ENCODE measurements at regions not wholly inside any gene's neighbourhood (a gene's known extent, or its start where the extent isn't known, plus 50 kb on each side); places are given as distances from the start of the nearest gene placed in this dataset.

DNA sequence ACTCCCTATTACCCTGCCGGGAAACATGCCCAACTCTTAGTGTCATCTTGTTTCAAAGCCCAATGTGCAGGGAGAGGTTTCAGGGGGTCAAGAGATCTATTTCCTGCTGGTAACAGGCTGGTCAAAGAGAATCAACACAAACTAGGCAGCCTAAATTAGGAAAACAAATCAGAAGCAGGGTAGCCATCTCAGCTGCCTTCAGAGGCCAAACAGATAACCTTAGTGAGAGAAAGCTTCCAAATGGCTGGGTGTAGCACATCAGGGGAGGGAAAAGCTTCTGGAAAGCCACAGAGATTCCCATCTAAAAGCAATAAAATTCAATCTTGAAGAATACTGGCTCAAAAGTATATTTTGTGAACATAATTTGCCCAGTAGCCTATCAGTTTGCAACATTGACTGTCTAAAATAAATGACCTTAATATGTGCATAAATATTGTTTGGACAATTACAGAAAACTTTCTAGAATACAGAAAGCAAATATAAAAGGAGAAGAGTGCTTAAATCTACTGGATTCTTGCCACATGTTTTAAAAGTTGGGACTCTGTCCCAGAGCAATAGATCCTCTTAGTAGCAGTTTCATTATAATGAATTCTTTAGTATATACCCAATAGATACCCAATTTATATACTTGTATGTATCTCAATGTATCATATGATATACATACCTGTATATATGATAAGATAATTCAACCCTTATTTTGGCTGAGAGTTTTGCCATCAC lies 371.9 kb upstream of the RARB start:
- TF ChIP-seq, protein P1, sequence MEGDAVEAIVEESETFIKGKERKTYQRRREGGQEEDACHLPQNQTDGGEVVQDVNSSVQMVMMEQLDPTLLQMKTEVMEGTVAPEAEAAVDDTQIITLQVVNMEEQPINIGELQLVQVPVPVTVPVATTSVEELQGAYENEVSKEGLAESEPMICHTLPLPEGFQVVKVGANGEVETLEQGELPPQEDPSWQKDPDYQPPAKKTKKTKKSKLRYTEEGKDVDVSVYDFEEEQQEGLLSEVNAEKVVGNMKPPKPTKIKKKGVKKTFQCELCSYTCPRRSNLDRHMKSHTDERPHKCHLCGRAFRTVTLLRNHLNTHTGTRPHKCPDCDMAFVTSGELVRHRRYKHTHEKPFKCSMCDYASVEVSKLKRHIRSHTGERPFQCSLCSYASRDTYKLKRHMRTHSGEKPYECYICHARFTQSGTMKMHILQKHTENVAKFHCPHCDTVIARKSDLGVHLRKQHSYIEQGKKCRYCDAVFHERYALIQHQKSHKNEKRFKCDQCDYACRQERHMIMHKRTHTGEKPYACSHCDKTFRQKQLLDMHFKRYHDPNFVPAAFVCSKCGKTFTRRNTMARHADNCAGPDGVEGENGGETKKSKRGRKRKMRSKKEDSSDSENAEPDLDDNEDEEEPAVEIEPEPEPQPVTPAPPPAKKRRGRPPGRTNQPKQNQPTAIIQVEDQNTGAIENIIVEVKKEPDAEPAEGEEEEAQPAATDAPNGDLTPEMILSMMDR (IDR thresholded peaks at IDR 0.05; ENCODE audit: extremely low read depth, low read depth, low read length): no peak
- no peaks in the 10 kb centered on the region for H3K4me1 ChIP-seq (ENCODE audit: insufficient read depth, low read length)
- no peak overlapping the region for H3K27ac ChIP-seq (ENCODE audit: low read depth, low read length)
- no peaks in the 10 kb centered on the region for H3K9me3 ChIP-seq (ENCODE audit: low read depth, low read length)
- no peaks in the 10 kb centered on the region for H3K36me3 ChIP-seq (ENCODE audit: insufficient read depth, low read length)
- no peak overlapping the region for H3K4me2 ChIP-seq (ENCODE audit: insufficient read depth, low read length)
- H3K4me3 ChIP-seq (ENCODE audit: insufficient read depth, low read length): no peak overlapping the region
- no peaks in the 10 kb centered on the region for H4K20me1 ChIP-seq (ENCODE audit: insufficient read depth, low read length)
- H2AFZ ChIP-seq (ENCODE audit: low read length): no peak overlapping the region
- DNase-seq (ENCODE audit: insufficient read length, low spot score, missing footprints): no peak
- H3K79me2 ChIP-seq (ENCODE audit: insufficient read depth, low read length): no peaks in the 10 kb centered on the region
- H3K27me3 ChIP-seq (ENCODE audit: insufficient read depth, low read length): no peaks in the 10 kb centered on the region

DNA sequence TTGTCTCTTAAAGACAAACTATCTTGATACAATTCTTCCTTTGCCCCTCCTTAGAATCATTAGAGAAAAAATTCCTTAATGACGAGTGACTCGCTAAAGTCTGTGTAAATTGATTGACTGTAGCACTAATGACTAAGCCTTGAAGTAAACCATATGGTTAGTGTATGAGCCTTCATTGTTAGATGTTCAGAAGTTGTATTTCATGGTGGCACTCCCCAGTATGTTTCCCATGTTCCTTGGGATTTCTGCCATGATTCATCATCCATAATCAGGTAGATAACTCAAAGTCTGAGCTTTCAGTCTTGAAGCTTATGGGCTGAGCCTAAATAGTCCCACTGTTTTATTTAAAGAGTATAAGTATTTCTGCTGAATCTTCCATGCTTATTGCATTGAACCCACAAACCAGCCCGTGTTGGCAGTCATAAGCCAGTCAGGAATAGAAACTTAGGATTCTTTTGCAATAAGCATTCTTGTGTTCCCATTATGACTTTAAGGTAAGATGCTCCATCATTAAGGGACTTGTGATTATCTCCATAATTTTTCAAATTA lies 371.2 kb upstream of the RARB start:
- no peak for DNase-seq (ENCODE audit: insufficient read length, low spot score, missing footprints)
- Histone ChIP-seq H3K4me1 (ENCODE audit: insufficient read depth, low read length) (no peaks in the 10 kb centered on the region), H3K27ac (ENCODE audit: low read depth, low read length) (no peak overlapping the region), H3K4me2 (ENCODE audit: insufficient read depth, low read length) (no peak overlapping the region), H3K9me3 (ENCODE audit: low read depth, low read length) (no peaks in the 10 kb centered on the region), H3K36me3 (ENCODE audit: insufficient read depth, low read length) (no peaks in the 10 kb centered on the region), H2AFZ (ENCODE audit: low read length) (no peak overlapping the region), H3K27me3 (ENCODE audit: insufficient read depth, low read length) (no peaks in the 10 kb centered on the region), H3K79me2 (ENCODE audit: insufficient read depth, low read length) (no peaks in the 10 kb centered on the region), H3K4me3 (ENCODE audit: insufficient read depth, low read length) (no peak overlapping the region), H4K20me1 (ENCODE audit: insufficient read depth, low read length) (no peaks in the 10 kb centered on the region)
- TF ChIP-seq, protein P1 (IDR thresholded peaks at IDR 0.05; ENCODE audit: extremely low read depth, low read depth, low read length): no peak

- DNase-seq (ENCODE audit: insufficient read length, low spot score, missing footprints): no peak
- no peaks in the 10 kb centered on the region for H3K36me3 ChIP-seq (ENCODE audit: insufficient read depth, low read length)
- H3K79me2 ChIP-seq (ENCODE audit: insufficient read depth, low read length): no peaks in the 10 kb centered on the region
- H3K9me3 ChIP-seq (ENCODE audit: low read depth, low read length): no peaks in the 10 kb centered on the region
- no peak overlapping the region for H3K4me2 ChIP-seq (ENCODE audit: insufficient read depth, low read length)
- H2AFZ ChIP-seq (ENCODE audit: low read length): no peak overlapping the region
- TF ChIP-seq, protein P1 (IDR thresholded peaks at IDR 0.05; ENCODE audit: extremely low read depth, low read depth, low read length): no peak
- no peaks in the 10 kb centered on the region for H3K27me3 ChIP-seq (ENCODE audit: insufficient read depth, low read length)
- H4K20me1 ChIP-seq (ENCODE audit: insufficient read depth, low read length): no peaks in the 10 kb centered on the region
- no peak overlapping the region for H3K27ac ChIP-seq (ENCODE audit: low read depth, low read length)
- no peak overlapping the region for H3K4me3 ChIP-seq (ENCODE audit: insufficient read depth, low read length)
- no peaks in the 10 kb centered on the region for H3K4me1 ChIP-seq (ENCODE audit: insufficient read depth, low read length)
Measured at GRCh38 chr3:25057379-25057778, 370.7 kb upstream of the RARB start.

GRCh38 chr3:25064681-25065080 lies 363.4 kb upstream of the RARB start:
- no peaks in the 10 kb centered on the region for H4K20me1 ChIP-seq (ENCODE audit: insufficient read depth, low read length)
- no peaks in the 10 kb centered on the region for H3K9me3 ChIP-seq (ENCODE audit: low read depth, low read length)
- H3K27me3 ChIP-seq (ENCODE audit: insufficient read depth, low read length): no peaks in the 10 kb centered on the region
- DNase-seq (ENCODE audit: insufficient read length, low spot score, missing footprints): no peak
- no peaks in the 10 kb centered on the region for H3K36me3 ChIP-seq (ENCODE audit: insufficient read depth, low read length)
- no peaks in the 10 kb centered on the region for H3K79me2 ChIP-seq (ENCODE audit: insufficient read depth, low read length)
- H3K4me1 ChIP-seq (ENCODE audit: insufficient read depth, low read length): no peaks in the 10 kb centered on the region
- H3K4me2 ChIP-seq (ENCODE audit: insufficient read depth, low read length): no peak overlapping the region
- TF ChIP-seq, protein P1 (IDR thresholded peaks at IDR 0.05; ENCODE audit: extremely low read depth, low read depth, low read length): no peak
- no peak overlapping the region for H3K4me3 ChIP-seq (ENCODE audit: insufficient read depth, low read length)
- H2AFZ ChIP-seq (ENCODE audit: low read length): no peak overlapping the region
- no peak overlapping the region for H3K27ac ChIP-seq (ENCODE audit: low read depth, low read length)
